H9 (cell line): ENCODE measurements at regions not wholly inside any gene's neighbourhood (a gene's known extent, or its start where the extent isn't known, plus 50 kb on each side); places are given as distances from the start of the nearest gene placed in this dataset.

Experiments
- DNase-seq: peaks from one replicate; pipeline ENCODE4 v3.0.0-alpha.2; 2017
- H2AFZ ChIP-seq: one replicate; pipeline ENCODE4 v1.6.1; 2013; ENCODE audit warnings: mild to moderate bottlenecking, low read length, control low read depth, moderate library complexity
- H2AK5ac ChIP-seq: 2 replicates; pipeline ENCODE4 v1.6.1; 2013; ENCODE audit warnings: low read length, control low read depth, mixed read lengths; ENCODE audit not compliant: insufficient read length
- H2BK120ac ChIP-seq: one replicate; pipeline ENCODE4 v1.6.1; 2013; ENCODE audit warnings: low read depth, mild to moderate bottlenecking, low read length, control low read depth, inconsistent platforms; ENCODE audit not compliant: poor library complexity, severe bottlenecking
- H2BK12ac ChIP-seq: 2 replicates; pipeline ENCODE4 v1.6.1; 2013; ENCODE audit warnings: low read length, control low read depth, mixed read lengths, low read depth; ENCODE audit not compliant: insufficient read length
- H2BK15ac ChIP-seq: 2 replicates; pipeline ENCODE4 v1.6.1; 2013; ENCODE audit warnings: low read depth, low read length, control low read depth
- H2BK20ac ChIP-seq: one replicate; pipeline ENCODE4 v1.6.1; 2013; ENCODE audit warnings: low read depth, mild to moderate bottlenecking, low read length, control low read depth, inconsistent platforms; ENCODE audit not compliant: poor library complexity, severe bottlenecking
- H2BK5ac ChIP-seq: 2 replicates; pipeline ENCODE4 v1.6.1; 2013; ENCODE audit warnings: low read length, control low read depth, mixed read lengths; ENCODE audit not compliant: insufficient read length
- H3K14ac ChIP-seq: 2 replicates; pipeline ENCODE4 v1.6.1; 2013; ENCODE audit warnings: low read length, control low read depth; ENCODE audit not compliant: insufficient read depth
- H3K18ac ChIP-seq: 2 replicates; pipeline ENCODE4 v1.6.1; 2013; ENCODE audit warnings: low read depth, mild to moderate bottlenecking, mixed read lengths, low read length, control low read depth; ENCODE audit not compliant: insufficient read length
- H3K23ac ChIP-seq: 2 replicates; pipeline ENCODE4 v1.6.1; 2013; ENCODE audit warnings: low read length, control low read depth, mixed read lengths, low read depth; ENCODE audit not compliant: insufficient read length
- H3K23me2 ChIP-seq: 2 replicates; pipeline ENCODE4 v1.6.1; 2013; ENCODE audit warnings: low read depth, mild to moderate bottlenecking, mixed read lengths, low read length, control low read depth; ENCODE audit not compliant: insufficient read length, poor library complexity, severe bottlenecking
- H3K27ac ChIP-seq: 2 replicates; pipeline ENCODE4 v1.5.1; 2013; ENCODE audit warnings: low read length, control low read depth, mixed read lengths, low read depth; ENCODE audit not compliant: insufficient read length
- H3K27me3 ChIP-seq: 2 replicates; pipeline ENCODE4 v1.6.1; 2013; ENCODE audit warnings: low read length, control low read depth, inconsistent platforms; ENCODE audit not compliant: insufficient read depth
- H3K4ac ChIP-seq: 2 replicates; pipeline ENCODE4 v1.6.1; 2013; ENCODE audit warnings: low read depth, mild to moderate bottlenecking, control low read depth, inconsistent platforms, low read length, moderate library complexity
- H3K4me1 ChIP-seq: 2 replicates; pipeline ENCODE4 v1.6.1; 2013; ENCODE audit warnings: low read length, control low read depth, inconsistent platforms; ENCODE audit not compliant: insufficient read depth
- H3K4me2 ChIP-seq: 2 replicates; pipeline ENCODE4 v1.6.1; 2013; ENCODE audit warnings: low read length, control low read depth, mixed read lengths; ENCODE audit not compliant: insufficient read length, insufficient read depth
- H3K56ac ChIP-seq: 2 replicates; pipeline ENCODE4 v1.6.1; 2013; ENCODE audit warnings: low read depth, mild to moderate bottlenecking, mixed read lengths, low read length, control low read depth; ENCODE audit not compliant: insufficient read length
- H3K79me1 ChIP-seq: 2 replicates; pipeline ENCODE4 v1.6.1; 2013; ENCODE audit warnings: low read depth, mild to moderate bottlenecking, moderate library complexity, low read length, control low read depth, inconsistent platforms; ENCODE audit not compliant: insufficient read depth, poor library complexity, severe bottlenecking
- H3K79me2 ChIP-seq: 2 replicates; pipeline ENCODE4 v1.6.1; 2013; ENCODE audit warnings: low read length, control low read depth, inconsistent platforms; ENCODE audit not compliant: insufficient read depth
- H3K9ac ChIP-seq: 2 replicates; pipeline ENCODE4 v1.6.1; 2013; ENCODE audit warnings: low read length, control low read depth, mixed read lengths; ENCODE audit not compliant: insufficient read length; ENCODE audit errors: extremely low read depth
- H3K9me3 ChIP-seq: one replicate; pipeline ENCODE4 v1.6.1; 2013; ENCODE audit warnings: low read depth, low read length, inconsistent platforms; ENCODE audit not compliant: control insufficient read depth
- H3T11ph ChIP-seq: one replicate; pipeline ENCODE4 v1.6.1; 2013; ENCODE audit warnings: mild to moderate bottlenecking, low read length, control low read depth, inconsistent platforms
- H4K20me1 ChIP-seq: one replicate; pipeline ENCODE4 v1.6.1; 2013; ENCODE audit not compliant: control insufficient read depth, insufficient read length, insufficient read depth
- H4K5ac ChIP-seq: 2 replicates; pipeline ENCODE4 v1.6.1; 2013; ENCODE audit warnings: low read depth, mild to moderate bottlenecking, mixed read lengths, low read length, control low read depth; ENCODE audit not compliant: insufficient read length
- H4K8ac ChIP-seq: replicated peaks from 2 replicates; pipeline ENCODE4 v1.6.1; 2013; ENCODE audit warnings: low read length, control low read depth, mixed read lengths, low read depth; ENCODE audit not compliant: insufficient read length
- H4K91ac ChIP-seq: 2 replicates; pipeline ENCODE4 v1.6.1; 2013; ENCODE audit warnings: low read depth, mild to moderate bottlenecking, moderate library complexity, mixed read lengths, low read length, control low read depth; ENCODE audit not compliant: insufficient read length
- H3K27ac Mint-ChIP-seq, 3 experiments: 2 replicates in 2 of 3; 3 replicates in 1 of 3; pipeline ENCODE4 v1.8.0; 2020 to 2021; ENCODE audit warnings: mixed read lengths in 3 of 3, mild to moderate bottlenecking in 1 of 3, moderate library complexity in 1 of 3
- H3K27me3 Mint-ChIP-seq: 2 replicates; pipeline ENCODE4 v1.8.0; 2021; ENCODE audit warnings: low read depth, mild to moderate bottlenecking, moderate library complexity, mixed read lengths
- H3K36me3 Mint-ChIP-seq, 3 experiments: 2 replicates in 2 of 3; 3 replicates in 1 of 3; pipeline ENCODE4 v1.8.0; 2020 to 2021; ENCODE audit warnings: low read depth in 3 of 3, mixed read lengths in 3 of 3; ENCODE audit not compliant: insufficient read depth in 1 of 3
- H3K4me1 Mint-ChIP-seq, 2 experiments: 2 replicates each; pipeline ENCODE4 v1.8.0; 2020; ENCODE audit warnings: mixed read lengths in 2 of 2
- H3K4me3 Mint-ChIP-seq, 2 experiments: 2 replicates in 1 of 2; 3 replicates in 1 of 2; pipeline ENCODE4 v1.8.0; 2020 to 2021; ENCODE audit warnings: mild to moderate bottlenecking in 2 of 2, mixed read lengths in 2 of 2, moderate library complexity in 1 of 2
- H3K9me3 Mint-ChIP-seq, 2 experiments: 2 replicates in 1 of 2; 3 replicates in 1 of 2; pipeline ENCODE4 v1.8.0; 2020; ENCODE audit warnings: mild to moderate bottlenecking in 2 of 2, mixed read lengths in 2 of 2, moderate library complexity in 1 of 2
- CTCF ChIP-seq: fragments of 200-600 bp; sonication (generic); conservative IDR thresholded peaks from 3 replicates; pipeline ENCODE4 v1.8.0; 2021; ENCODE audit warnings: antibody characterized with exemption, mild to moderate bottlenecking
- WGBS: extraction: QIAGEN DNeasy Blood & Tissue Kit; methylation state at CpG from one replicate; pipeline ENCODE4 v1.1.7; 2013; ENCODE audit warnings: missing lambda C conversion rate, low lambda C conversion rate, mixed read lengths; ENCODE audit not compliant: insufficient read length; ENCODE audit errors: extremely low coverage; 5-methylcytosine and 5-hydroxymethylcytosine counted together

GRCh38 chr16:86175816-86176215 lies 276.9 kb downstream of the IRF8 start:
- Mint-ChIP-seq H3K9me3 (peaks cover 0 to 3% of the 10 kb centered on the region in 2 experiments; a peak in 2 of 5 replicates), H3K4me1 (no peaks in the 10 kb centered on the region), H3K27ac (no peak overlapping the region), H3K36me3 (no peaks in the 10 kb centered on the region), H3K27me3 (peaks cover 54% of the 10 kb centered on the region), H3K4me3 (no peak overlapping the region)
- no peak overlapping the region for H4K91ac ChIP-seq
- H4K20me1 ChIP-seq = no peaks in the 10 kb centered on the region
- no peak overlapping the region for H2AFZ ChIP-seq
- no peaks in the 10 kb centered on the region for H3K79me2 ChIP-seq
- no peak overlapping the region for H4K8ac ChIP-seq
- no peak overlapping the region for H2BK12ac ChIP-seq
- H3K4ac ChIP-seq = no peak overlapping the region
- no peak overlapping the region for H3K14ac ChIP-seq
- H2BK120ac ChIP-seq = no peak overlapping the region
- no peak overlapping the region for H3T11ph ChIP-seq
- H2BK15ac ChIP-seq = no peak overlapping the region
- H3K4me2 ChIP-seq = no peak overlapping the region
- no CpG with 5 or more reads among the region's 3 CpGs for WGBS
- no peaks in the 10 kb centered on the region for H3K4me1 ChIP-seq
- DNase-seq = no peak
- no peak overlapping the region for H4K5ac ChIP-seq
- H3K27ac ChIP-seq = no peak overlapping the region
- H3K18ac ChIP-seq = no peak overlapping the region
- H2BK5ac ChIP-seq = no peak overlapping the region
- no peak overlapping the region for H2BK20ac ChIP-seq
- H3K23ac ChIP-seq = no peak overlapping the region
- H3K79me1 ChIP-seq = no peaks in the 10 kb centered on the region
- H3K9ac ChIP-seq = no peak overlapping the region
- H2AK5ac ChIP-seq = no peak overlapping the region
- no peaks in the 10 kb centered on the region for H3K27me3 ChIP-seq
- TF ChIP-seq CTCF = no peak
- H3K9me3 ChIP-seq = no peaks in the 10 kb centered on the region
- H3K56ac ChIP-seq = no peak overlapping the region
- H3K23me2 ChIP-seq = no peaks in the 10 kb centered on the region
